ENCODE measurements at regions not wholly inside any gene's neighbourhood (a gene's known extent, or its start where the extent isn't known, plus 50 kb on each side); places are given as distances from the start of the nearest gene placed in this dataset.
"Not testable (repeated sequence)": the region's sequence is repeated elsewhere in the genome, so short reads cannot be mapped to it uniquely, and the experiment has no call there.

DNA sequence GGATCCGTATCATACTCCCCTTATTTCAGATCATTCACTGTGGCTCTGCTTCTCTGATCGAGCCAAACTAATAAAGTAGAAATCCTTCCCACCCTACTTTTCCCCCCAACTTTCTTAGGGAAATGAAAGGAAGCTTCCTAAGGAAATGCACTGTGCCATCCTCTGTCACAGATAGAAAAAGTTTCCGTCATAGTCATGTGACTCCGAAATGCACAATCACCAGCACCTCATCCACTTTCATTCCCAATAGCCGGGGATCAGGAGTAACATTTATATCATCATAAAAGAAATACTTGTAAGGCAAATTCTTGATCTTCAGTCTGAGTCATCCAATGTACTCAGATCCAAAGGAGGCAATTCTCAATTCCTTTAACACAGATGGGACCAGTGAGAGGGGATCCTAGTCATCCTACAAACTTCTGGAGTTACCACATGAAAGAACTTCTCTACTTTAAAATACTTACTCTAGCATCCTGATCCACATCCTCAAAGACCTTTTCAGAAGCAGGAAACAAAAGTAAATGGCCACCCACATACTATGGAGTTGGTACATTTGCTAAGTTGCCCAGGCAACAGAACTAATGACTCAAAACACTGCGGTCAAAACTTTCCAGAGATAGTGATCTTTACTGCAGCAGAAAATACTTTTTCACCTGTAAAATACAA lies 97.8 kb upstream of the ZC3H11B start:
- TF ChIP-seq POLR2A (IDR thresholded peaks at IDR 0.05; ENCODE audit: low read length) (no peak), GATA1 (IDR thresholded peaks at IDR 0.05; ENCODE audit: low read depth, low read length) (no peak)
- no peak for DNase-seq

DNA sequence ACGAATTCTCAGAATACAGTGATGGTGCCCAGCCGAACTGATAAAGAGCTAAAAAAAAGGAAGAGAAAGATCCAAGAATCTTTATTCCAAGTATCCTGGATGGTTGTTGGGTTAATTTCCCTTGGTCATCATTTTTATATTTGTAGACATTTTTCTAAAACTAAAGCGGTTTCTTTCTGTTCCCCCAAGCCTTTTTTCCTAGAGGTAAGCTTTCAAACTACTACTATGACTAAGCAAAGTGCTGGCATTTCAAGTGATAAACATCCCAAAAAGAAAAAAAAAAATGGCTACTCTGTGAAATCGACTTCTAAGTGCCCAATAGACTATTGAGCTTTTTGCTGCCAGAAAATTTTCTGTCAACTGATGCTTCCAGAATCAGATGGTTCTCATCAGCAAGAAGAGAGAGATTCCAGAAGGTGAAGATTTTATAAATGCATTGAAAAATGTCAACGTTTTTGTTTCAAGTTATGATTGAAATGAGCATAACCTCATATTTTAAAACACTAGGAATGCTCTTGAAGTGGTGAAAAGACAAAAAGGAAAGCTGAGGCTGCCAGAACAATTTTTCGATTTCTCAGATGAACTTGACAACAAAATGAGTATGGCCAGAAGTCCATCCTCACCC lies 96.1 kb upstream of the ZC3H11B start:
- TF ChIP-seq POLR2A (IDR thresholded peaks at IDR 0.05; ENCODE audit: low read length) (no peak), GATA1 (IDR thresholded peaks at IDR 0.05; ENCODE audit: low read depth, low read length) (no peak)
- no peak for DNase-seq

DNA sequence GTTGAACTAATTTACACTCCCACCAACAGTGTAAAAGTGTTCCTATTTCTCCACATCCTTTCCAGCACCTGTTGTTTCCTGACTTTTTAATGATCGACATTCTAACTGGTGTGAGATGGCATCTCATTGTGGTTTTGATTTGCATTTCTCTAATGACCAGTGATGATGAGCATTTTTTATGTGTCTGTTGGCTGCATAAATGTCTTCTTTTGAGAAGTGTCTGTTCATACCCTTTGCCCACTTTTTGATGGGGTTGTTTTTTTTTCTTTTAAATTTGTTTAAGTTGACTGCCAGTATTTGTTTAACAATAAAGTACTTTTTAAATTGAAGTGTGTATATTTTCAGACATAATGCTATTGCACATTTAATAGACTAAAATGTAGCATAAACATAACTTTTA lies 95.0 kb upstream of the ZC3H11B start:
- not testable (repeated sequence) for DNase-seq

DNA sequence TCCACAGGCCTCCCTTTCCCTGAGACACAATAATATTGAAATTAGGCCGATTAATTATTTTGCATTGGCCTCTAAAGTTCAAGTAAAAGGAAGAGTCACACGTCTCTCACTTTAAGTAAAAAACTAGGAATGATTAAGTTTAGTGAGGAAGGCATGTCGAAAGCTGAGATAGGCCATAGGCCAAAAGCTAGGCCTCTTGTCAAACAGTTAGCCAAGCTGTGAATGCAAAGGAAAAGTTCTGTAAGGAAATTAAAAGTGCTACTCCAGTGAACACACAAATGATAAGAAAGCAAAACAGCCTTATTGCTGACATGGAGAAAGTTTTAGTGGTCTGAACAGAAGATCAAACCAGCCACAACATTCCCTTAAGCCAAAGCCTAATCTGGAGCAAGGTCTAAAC lies 91.4 kb upstream of the ZC3H11B start:
- not testable (repeated sequence) for DNase-seq

DNA sequence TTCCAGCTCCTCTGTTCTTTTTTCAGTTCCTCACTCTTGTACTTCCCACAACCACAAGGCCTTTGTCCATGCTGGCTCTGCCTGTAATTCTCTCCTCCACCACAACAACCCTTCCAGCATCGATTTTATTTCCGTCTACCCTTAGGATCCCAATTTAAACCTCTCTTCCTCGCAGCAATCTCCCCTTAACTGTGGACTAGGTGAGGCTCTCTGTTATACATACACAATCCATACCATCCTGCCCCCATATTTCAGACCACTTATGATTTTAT lies 90.4 kb upstream of the ZC3H11B start:
- no peak for TF ChIP-seq POLR2A (IDR thresholded peaks at IDR 0.05; ENCODE audit: low read length)
- TF ChIP-seq GATA1 (IDR thresholded peaks at IDR 0.05; ENCODE audit: low read depth, low read length), result no peak
- no peak for DNase-seq

DNA sequence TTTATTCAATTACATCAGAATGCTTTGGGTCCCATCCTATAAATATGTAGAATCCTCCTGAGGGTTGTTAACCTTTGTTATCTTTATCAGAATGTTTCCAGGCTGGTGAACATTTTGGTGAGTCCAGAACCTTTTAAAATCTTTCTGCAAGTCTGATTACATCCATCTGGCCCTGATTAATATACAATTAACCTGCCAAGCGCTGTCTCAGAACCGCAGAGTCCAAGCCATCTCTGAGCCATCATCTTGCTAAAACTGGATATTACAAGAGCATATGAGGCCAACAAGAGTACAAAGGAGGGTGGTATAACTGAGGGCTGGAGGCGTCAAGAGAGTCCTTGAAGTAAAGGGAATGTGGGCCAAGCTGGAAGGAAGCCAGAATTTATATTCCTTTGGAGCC lies 88.6 kb upstream of the ZC3H11B start:
- no peak for DNase-seq
- TF ChIP-seq GATA1 (IDR thresholded peaks at IDR 0.05; ENCODE audit: low read depth, low read length), result no peak
- TF ChIP-seq POLR2A (IDR thresholded peaks at IDR 0.05; ENCODE audit: low read length), result no peak

DNA sequence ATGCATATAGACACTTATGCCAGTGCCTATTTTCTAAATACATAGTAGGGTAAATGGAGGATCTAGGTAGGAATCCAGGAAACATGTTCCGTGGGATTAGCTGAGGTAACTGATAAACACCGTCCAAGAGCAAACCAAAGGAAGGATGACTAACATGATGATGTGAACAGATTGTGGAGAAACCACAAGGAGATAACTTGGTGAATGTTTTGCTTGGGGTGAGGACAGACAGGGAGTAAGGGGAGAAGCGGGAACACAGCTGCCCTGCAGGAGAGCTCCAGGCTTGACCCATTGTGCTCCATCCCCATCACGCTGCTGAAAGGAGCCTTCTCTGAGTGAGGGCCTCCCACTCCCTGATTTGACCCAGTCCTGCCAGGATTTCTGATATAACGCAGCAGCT lies 87.0 kb upstream of the ZC3H11B start:
- TF ChIP-seq GATA1 (IDR thresholded peaks at IDR 0.05; ENCODE audit: low read depth, low read length), result no peak
- no peak for TF ChIP-seq POLR2A (IDR thresholded peaks at IDR 0.05; ENCODE audit: low read length)
- no peak for DNase-seq

DNA sequence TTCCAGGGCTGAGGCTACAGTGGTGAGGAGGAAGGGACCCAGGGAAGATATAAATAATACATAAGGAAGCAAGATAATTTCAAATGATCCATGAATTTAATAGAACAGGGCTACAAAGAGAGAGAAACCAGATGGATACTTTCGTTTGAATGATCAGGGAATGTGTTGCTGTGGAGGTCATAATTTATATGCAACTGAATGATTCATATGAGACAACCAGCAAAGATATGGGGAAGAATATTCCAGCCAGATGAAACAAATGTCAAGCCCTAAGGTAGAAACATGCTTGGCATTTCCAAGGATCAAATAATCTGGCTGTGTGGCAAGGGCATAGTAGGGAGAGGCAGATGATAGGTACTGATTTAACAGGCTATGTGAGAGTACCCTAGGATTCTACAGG lies 84.8 kb upstream of the ZC3H11B start:
- DNase-seq, result no peak
- no peak for TF ChIP-seq GATA1 (IDR thresholded peaks at IDR 0.05; ENCODE audit: low read depth, low read length)
- TF ChIP-seq POLR2A (IDR thresholded peaks at IDR 0.05; ENCODE audit: low read length), result no peak

DNA sequence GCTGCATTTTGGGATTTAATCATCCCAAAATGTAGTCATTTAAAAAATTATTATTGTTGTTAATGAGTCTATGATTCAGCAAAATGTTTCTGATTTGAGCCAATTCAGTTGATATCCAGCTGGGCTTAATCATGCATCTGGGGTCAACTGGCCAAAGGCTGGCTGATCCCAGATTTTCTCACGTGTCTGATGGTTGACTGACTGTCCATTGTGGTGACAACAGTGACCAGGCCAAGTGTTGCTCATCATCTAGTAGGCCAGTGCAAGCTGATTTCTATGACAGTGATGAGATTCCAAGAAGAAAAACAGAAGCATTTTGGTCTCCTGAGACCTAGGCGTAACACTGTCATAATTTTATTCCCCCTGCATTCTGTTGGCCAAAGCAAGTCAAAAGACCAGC lies 80.1 kb upstream of the ZC3H11B start:
- no peak for TF ChIP-seq POLR2A (IDR thresholded peaks at IDR 0.05; ENCODE audit: low read length)
- TF ChIP-seq GATA1 (IDR thresholded peaks at IDR 0.05; ENCODE audit: low read depth, low read length), result no peak
- no peak for DNase-seq

DNA sequence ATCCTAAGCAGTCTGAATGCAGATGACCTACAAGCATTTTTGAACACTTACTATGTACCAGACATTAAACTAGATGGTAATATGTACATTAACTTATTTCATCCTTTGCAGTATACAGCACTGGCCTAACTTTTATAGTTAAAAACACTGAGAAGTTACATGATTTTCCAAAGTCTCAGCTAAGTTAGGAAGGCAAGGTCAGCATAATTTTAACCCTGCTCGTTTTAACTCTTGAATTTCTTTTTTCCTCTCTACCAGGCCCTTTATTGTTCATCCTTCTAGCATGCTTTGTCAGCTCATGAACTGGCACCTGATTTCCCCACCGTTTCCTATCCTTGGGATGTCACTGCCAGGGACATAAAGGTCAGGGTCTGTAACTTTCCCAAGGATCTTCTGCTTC lies 76.9 kb upstream of the ZC3H11B start:
- DNase-seq, result no peak
- TF ChIP-seq POLR2A (IDR thresholded peaks at IDR 0.05; ENCODE audit: low read length), result no peak
- no peak for TF ChIP-seq GATA1 (IDR thresholded peaks at IDR 0.05; ENCODE audit: low read depth, low read length)

DNA sequence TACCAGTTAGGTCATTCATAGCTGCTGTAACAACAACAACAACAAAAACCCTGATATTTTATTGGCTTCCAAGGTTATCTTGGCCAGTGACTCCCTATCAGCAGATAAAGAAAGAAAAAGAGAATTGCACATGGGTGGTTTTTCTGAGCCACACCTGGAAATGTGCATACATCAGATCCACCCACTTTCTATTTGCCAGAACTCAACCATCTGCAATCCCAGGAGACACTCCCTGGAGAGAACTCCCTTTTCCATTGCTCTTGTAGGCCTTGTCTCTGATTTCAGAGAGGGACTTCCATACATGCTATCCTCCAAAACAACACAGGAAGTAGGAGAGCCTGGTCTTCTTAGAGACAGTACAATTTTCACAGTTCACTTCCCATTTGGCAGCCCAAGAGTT lies 74.9 kb upstream of the ZC3H11B start:
- no peak for TF ChIP-seq GATA1 (IDR thresholded peaks at IDR 0.05; ENCODE audit: low read depth, low read length)
- TF ChIP-seq POLR2A (IDR thresholded peaks at IDR 0.05; ENCODE audit: low read length), result no peak
- DNase-seq, result no peak

DNA sequence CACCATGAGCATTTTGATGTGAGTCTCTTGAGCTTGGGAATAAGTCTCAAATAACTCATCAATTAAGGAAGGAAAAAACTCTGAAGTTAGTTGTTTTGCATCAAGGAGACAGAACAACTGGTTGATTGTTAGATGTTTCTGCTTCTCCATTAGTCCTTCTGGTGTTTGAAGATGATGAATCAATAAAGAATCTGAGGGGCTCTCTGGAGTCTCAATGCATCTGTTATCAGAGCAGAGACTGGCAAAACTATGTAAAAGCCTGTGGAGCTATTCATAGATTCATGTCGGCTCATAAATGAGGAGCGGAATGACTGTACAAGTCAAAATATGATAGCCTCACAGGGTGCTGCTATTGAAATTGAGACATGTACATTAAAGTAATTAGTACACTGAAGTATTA lies 73.3 kb upstream of the ZC3H11B start:
- TF ChIP-seq POLR2A (IDR thresholded peaks at IDR 0.05; ENCODE audit: low read length) (no peak), GATA1 (IDR thresholded peaks at IDR 0.05; ENCODE audit: low read depth, low read length) (no peak)
- DNase-seq, result no peak

DNA sequence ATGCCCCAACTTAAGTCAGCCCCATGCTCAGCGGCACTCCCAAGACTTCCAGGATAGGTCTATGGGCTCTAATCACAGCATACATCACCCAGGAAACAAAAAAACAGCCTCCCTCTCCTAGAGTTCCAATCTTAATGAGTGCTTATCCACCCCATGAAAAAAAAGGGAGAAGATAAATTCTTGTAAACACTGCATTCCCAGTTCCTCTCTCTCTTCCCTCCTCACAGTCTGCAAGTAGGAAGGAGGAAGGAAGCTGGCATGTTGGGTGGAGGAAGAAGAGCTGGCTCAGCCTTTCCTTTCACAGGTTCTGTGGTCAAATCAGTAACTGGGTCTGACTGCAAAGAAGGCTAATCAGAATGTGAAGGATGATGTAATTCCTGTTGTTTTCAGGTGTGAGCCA lies 69.9 kb upstream of the ZC3H11B start:
- no peak for TF ChIP-seq GATA1 (IDR thresholded peaks at IDR 0.05; ENCODE audit: low read depth, low read length)
- TF ChIP-seq POLR2A (IDR thresholded peaks at IDR 0.05; ENCODE audit: low read length), result no peak
- no peak for DNase-seq

DNA sequence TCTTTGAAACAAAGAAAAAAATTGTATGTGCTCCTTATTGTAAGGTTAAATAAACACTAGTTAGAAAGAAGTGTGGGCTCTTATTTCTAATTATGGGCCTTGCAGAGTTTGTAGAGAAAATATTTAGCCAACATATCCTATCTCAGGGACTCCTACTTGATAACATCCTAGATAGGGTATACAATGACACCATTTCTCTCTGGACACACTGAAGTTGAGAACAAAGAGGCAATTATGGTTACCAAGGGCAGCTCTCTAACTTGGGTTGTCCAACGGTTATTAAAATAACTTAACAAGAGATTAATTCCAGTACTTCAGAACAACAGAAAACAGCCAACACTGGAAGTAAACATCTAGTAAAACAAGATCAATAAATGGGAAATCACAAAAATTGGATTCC lies 69.0 kb upstream of the ZC3H11B start:
- no peak for TF ChIP-seq POLR2A (IDR thresholded peaks at IDR 0.05; ENCODE audit: low read length)
- TF ChIP-seq GATA1 (IDR thresholded peaks at IDR 0.05; ENCODE audit: low read depth, low read length), result no peak
- no peak for DNase-seq

DNA sequence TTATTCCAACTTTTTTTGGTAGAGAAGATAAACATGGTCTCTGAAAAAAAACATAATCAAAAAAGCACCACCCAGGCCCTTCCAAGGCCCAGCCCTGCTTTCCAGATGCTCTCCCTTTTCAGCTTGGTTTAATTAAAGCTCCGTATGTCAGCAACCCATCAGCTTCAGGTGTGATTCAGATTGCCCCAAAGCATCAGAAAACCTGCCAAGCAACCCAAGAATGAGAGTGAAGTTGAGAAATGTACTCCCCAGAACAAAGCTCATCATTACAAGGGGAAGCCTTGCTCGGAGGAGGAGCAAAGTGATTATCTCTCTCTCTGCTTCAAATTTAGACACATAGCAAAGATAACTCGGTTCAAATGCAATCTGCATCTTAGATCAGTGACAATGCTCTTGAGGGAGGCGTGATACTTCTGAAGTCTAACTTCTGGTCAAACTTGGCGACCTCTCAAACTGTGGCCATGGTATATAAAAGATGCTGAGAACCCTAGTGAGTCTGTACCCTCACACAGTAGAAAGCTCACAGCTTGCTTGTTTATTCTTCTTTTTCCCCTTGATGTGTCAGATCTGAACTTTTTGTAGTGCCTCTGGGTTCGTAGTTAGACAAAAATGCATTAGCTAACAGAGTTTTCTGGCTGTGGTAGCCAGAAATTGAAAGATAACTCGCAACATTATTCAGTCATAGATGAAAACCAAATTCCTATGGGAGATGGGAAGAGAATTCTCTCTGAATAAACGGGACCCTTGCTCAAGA lies 63.3 kb upstream of the ZC3H11B start:
- no peak for TF ChIP-seq GATA1 (IDR thresholded peaks at IDR 0.05; ENCODE audit: low read depth, low read length)
- no peak for TF ChIP-seq POLR2A (IDR thresholded peaks at IDR 0.05; ENCODE audit: low read length)
- no peak for DNase-seq
